ENCODE measurements at regions not wholly inside any gene's neighbourhood (a gene's known extent, or its start where the extent isn't known, plus 50 kb on each side); places are given as distances from the start of the nearest gene placed in this dataset.

GRCh38 chr5:133841831-133842750, 126.3 kb downstream of the C5orf15 start:
- TF ChIP-seq, protein P1, sequence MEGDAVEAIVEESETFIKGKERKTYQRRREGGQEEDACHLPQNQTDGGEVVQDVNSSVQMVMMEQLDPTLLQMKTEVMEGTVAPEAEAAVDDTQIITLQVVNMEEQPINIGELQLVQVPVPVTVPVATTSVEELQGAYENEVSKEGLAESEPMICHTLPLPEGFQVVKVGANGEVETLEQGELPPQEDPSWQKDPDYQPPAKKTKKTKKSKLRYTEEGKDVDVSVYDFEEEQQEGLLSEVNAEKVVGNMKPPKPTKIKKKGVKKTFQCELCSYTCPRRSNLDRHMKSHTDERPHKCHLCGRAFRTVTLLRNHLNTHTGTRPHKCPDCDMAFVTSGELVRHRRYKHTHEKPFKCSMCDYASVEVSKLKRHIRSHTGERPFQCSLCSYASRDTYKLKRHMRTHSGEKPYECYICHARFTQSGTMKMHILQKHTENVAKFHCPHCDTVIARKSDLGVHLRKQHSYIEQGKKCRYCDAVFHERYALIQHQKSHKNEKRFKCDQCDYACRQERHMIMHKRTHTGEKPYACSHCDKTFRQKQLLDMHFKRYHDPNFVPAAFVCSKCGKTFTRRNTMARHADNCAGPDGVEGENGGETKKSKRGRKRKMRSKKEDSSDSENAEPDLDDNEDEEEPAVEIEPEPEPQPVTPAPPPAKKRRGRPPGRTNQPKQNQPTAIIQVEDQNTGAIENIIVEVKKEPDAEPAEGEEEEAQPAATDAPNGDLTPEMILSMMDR (IDR thresholded peaks at IDR 0.05; ENCODE audit: control extremely low read depth, extremely low read depth, low read depth, missing control alignments): no peak
- CTCF ChIA-PET: interaction anchor here (2.7 kb wide), 1 partner anchor 28 kb away, joined by 13 read pairs; no protein-coding TSS in a partner anchor

GRCh38 chr5:133840168-133840567, 128.3 kb downstream of the C5orf15 start:
- no peak for DNase-seq (ENCODE audit: extremely low spot score)
- ChIA-PET POLR2A (no interaction called here), CTCF (interaction anchor here (0.7 to 1.8 kb wide), 2 partner anchors 16 to 19 kb away, joined by 3 to 5 read pairs; no protein-coding TSS in a partner anchor)
- TF ChIP-seq, protein P1 (IDR thresholded peaks at IDR 0.05; ENCODE audit: control extremely low read depth, extremely low read depth, low read depth, missing control alignments): no peak

More at GRCh38 chr5:133841831-133842750, 126.3 kb downstream of the C5orf15 start:
- POLR2A ChIA-PET: no interaction called here
- no peak for DNase-seq (ENCODE audit: extremely low spot score)

- ChIA-PET POLR2A (no interaction called here), CTCF (interaction anchor here (0.7 to 1.8 kb wide), 2 partner anchors 15 to 18 kb away, joined by 3 to 5 read pairs; no protein-coding TSS in a partner anchor)
- TF ChIP-seq, protein P1 (IDR thresholded peaks at IDR 0.05; ENCODE audit: control extremely low read depth, extremely low read depth, low read depth, missing control alignments): no peak
- no peak for DNase-seq (ENCODE audit: extremely low spot score)
Observed at GRCh38 chr5:133839721-133840120, 128.7 kb downstream of the C5orf15 start.

DNA sequence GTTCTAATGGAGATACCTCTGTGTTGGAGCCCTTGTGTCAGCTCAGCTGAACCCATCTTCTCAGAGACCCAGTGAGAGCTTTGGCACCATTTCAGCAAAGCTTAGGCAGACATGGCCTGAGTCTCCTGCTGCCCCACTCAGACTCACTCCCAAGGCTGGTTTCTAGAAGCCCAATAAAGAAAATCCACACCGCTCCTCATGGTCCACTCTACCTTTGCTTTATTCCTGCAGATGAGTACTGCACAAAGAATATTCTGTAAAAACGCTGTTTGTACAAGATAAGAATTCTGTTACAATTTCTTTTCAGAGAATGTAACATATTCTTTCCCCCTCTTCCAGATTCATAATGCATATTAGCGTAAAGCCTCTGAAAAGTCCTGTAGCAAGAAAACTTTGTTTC, 129.3 kb downstream of the C5orf15 start:
- TF ChIP-seq, protein P1 (IDR thresholded peaks at IDR 0.05; ENCODE audit: control extremely low read depth, extremely low read depth, low read depth, missing control alignments): no peak
- POLR2A ChIA-PET: no interaction called here
- DNase-seq (ENCODE audit: extremely low spot score): no peak
- CTCF ChIA-PET: interaction anchor here (1.8 kb wide), 1 partner anchor 15 kb away, joined by 5 read pairs; no protein-coding TSS in a partner anchor

GRCh38 chr5:133838286-133838685, 130.1 kb downstream of the C5orf15 start:
- CTCF ChIA-PET: no interaction called here
- DNase-seq (ENCODE audit: extremely low spot score): no peak

More at GRCh38 chr5:133838286-133838685, 130.1 kb downstream of the C5orf15 start:
- POLR2A ChIA-PET: no interaction called here
- TF ChIP-seq, protein P1 (IDR thresholded peaks at IDR 0.05; ENCODE audit: control extremely low read depth, extremely low read depth, low read depth, missing control alignments): no peak
